GM18861 (cell line): ENCODE measurements at regions not wholly inside any gene's neighbourhood (a gene's known extent, or its start where the extent isn't known, plus 50 kb on each side); places are given as distances from the start of the nearest gene placed in this dataset.

Experiments used
- ATAC-seq: cut with Tn5 transposase; IDR thresholded peaks from one replicate; pipeline ENCODE4 v1.9.1; 2021; ENCODE audit not compliant: unreplicated experiment

DNA sequence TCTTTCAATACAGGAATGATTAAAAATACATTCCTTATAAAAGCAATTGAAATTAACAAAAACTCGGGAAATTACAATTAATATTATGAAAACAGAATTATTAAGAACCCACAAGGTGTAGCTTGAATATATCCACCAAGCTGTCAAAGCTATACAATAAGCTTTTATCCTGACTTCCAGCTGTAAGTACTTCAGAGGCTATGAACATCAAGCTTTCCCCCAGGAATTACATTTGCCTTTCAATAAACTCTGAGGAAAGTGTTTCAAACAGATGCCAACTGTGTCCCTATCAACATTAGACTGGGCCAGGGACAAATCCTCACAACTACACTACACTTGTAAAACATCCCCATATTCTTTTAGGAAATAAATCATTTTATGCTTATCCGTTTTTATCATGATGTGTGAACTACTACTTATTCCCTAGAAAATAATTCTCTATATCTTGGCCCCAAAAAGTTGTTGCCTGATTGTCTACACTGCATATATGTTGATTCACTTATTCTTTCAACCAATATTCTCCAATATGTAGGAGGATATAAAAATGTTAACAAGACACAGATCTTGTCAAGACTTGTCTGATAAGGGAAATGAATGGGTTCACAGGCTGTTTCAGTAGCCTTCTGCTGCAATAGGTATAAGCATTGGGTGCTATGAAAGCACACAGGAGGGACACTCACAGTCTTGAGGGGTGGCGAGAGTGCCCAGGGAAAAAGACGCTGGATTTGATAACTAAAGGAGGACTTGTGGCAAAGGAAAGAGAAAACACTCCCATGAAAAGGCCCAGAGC is 494.1 kb downstream of the CENPC start:
- ATAC-seq = no peak

GRCh38 chr4:67049446-67049845 is 495.9 kb downstream of the CENPC start:
- ATAC-seq = no peak

- no peak for ATAC-seq
Measured at GRCh38 chr4:67048530-67048929, 496.8 kb downstream of the CENPC start.

GRCh38 chr4:67040315-67040714 is 505.0 kb downstream of the CENPC start:
- no peak for ATAC-seq

GRCh38 chr4:67038228-67038566 is 507.1 kb downstream of the CENPC start:
- no peak for ATAC-seq

- no peak for ATAC-seq
Measured at GRCh38 chr4:67037504-67038227, 507.6 kb downstream of the CENPC start.

DNA sequence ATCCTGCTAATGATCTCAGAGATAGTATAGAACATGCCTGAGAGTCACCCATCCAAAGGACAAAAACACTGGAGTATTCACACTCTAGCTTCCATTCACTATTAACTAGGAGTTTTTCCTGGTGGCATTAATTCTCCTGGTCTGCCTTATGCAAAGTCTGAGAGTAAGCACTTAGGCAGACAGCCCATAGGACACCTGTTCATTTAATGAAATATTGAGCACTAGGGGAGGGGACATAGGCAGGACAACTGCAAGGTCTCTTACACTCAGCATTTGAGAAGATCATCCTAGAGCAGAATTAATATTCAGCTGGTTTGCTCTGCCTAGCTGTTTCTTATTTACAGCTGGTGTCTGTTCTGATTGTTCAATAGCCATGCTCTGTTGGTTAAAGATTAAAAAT is 508.5 kb downstream of the CENPC start:
- no peak for ATAC-seq

- ATAC-seq = no peak
Measured at GRCh38 chr4:67035986-67036385, 509.3 kb downstream of the CENPC start.

DNA sequence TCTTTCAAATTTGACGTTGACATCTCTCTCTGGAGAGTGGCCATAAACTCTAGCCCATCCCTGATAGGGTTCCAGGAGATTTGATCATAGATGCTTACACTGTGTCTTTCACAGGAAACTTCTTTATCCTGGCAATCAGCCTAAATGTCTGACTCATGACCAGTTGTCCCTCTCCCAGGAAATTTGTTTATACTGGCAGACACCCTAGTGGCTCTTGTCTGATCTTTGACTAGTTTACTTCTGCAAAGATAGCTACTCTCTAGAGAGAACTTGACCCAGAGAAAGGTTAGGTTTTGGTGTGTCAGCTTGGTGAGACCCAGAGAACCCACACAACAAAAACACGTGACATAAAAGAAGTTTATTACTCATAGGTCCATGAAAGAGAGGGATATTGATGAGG is 509.8 kb downstream of the CENPC start:
- ATAC-seq = no peak

GRCh38 chr4:67030636-67031035 is 514.7 kb downstream of the CENPC start:
- ATAC-seq = no peak

DNA sequence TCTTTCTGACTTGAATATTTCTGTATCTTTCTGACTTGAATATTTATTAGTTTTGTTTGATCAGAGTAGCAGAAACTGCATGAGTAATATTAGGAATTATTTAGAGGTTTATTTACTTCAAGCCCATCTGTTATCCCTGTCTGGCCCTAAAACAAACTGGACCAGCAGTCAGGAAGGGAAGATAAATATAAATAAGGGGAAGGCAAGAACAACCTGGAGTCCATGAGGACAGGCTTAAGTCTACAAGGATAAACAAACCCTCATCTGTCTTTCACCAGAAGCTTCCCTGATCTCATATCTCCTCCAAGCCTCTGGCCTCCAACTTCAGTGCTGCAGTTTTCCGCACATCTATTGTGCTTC is 524.9 kb downstream of the CENPC start:
- no peak for ATAC-seq

DNA sequence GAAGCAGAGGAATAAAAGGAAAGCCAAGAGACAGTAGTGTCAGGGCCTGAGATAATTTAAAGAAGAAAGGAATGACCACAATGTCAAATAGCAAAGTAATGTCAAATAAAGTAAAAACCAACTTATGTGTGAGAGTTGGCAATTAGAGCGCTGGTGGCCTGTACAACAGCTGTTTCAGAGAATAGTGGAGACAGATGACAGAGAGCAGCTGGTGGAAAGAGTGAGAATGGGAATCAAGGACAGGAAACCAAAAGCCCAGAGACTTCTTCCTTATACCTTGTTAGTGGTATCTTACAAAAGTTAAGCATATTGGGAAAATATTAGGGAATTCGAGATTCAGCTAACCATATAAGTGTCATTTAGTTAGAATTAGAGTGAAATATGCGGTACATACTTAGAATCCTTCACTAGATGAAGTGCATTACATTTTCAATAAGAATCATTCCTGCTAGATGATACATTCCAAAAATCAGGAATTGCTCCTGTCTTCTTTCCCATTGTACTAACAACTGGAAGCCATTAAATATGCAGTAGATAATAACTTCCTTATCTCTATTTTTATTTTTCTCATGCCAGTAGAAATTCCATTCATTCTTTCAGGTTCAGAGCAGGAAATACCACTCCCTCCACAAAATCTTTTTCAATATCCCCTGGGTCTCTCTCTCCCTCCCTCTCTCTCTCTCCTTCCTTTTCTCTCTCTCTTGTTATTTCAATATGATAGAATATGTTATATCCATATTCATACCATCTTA is 525.4 kb downstream of the CENPC start:
- ATAC-seq = no peak

- no peak for ATAC-seq
Measured at GRCh38 chr4:67014592-67014991, 530.7 kb downstream of the CENPC start.

DNA sequence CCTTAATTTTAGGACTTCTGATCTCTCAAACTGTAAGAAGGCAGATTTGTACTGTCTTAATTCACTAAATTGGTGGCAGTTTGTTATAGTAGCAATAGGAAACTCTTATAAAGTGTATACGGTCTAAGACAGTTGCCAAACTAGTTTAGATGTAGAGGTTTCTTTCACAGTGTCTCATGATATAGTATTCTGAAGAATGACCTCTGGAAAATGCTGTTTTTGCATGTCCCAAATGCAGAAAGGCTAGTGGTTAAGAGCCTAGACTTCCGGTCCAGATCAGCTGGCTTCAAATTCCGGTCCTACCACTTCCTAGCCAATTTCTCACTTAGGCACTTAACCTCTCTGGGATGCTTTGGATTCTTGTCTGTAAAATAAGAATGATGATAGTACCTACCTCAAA is 538.5 kb downstream of the CENPC start:
- no peak for ATAC-seq

GRCh38 chr4:66991521-66991920 is 553.8 kb downstream of the CENPC start:
- ATAC-seq = no peak

DNA sequence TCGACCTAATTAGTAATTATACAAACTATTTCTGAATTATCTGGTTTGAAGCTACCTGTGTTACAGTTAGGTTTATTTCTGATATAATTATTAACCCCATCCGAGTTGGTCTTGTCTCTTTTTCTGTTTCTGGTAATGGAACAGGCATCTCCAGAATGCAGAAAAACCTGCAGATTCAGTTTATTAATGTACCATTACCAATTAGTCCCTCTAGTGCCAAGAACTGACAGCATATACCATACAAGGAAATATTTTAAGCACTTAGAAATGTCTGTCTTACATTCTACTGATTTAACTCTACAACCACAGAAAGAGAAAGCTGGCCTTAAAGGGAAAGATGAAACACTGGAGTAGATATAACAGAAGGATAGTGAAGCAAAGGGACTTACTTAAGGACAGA is 570.6 kb downstream of the CENPC start:
- no peak for ATAC-seq

DNA sequence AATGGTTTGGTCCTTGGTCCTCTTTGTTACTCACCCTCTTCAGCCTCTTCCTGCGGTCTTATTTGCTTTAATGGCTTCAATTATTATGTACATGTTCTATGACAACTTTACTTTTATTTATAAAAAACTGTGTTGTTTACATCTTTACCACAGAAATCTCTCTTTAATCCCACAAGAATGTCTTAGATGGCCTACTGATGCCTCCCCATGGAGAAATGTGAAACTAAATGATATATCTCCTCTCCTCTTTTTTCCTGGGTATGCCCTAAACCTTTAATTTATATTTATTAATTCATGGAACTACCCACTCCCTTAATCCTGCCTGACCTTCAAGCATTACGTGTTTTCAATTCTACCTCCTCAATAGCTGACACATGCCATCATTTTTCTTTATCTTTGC is 573.2 kb downstream of the CENPC start:
- ATAC-seq = no peak

GRCh38 chr4:66964467-66964866 is 580.8 kb downstream of the CENPC start:
- no peak for ATAC-seq

DNA sequence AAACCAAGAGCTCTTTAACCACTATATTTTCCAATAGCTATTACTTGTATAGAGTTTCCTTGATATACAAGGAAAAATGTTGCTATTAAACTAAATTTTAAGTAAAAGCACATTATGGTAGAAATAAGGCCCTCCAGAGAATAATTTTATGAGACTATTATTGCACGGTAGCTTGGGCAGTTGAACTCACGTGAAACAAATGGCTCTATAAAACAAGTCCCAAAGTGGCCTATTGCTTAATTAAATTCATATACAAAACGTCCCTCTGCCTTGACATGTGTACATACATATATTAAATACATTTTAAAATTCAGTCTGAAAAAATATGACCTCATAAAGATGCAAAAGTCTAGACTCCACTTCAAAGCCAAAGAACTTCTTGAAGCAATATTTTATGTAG is 582.2 kb downstream of the CENPC start:
- no peak for ATAC-seq

DNA sequence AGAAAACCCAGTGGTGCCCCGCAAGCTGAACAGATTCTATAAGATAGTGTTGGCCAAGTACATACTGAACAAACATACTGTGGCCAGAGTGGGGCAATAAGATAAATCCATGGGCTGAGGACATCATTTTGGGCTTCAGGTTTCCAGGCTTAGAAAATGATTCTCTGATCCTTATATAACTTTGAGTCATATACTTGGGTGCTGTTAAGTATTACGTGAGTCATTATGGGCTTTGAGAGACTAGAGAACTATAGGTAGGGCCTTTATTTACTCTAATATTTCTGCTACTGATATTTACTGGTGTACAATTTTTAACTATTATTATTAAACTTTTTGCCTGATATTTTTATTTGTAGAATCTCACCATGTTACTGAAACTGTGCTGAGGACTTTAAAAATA is 586.1 kb downstream of the CENPC start:
- ATAC-seq = no peak

DNA sequence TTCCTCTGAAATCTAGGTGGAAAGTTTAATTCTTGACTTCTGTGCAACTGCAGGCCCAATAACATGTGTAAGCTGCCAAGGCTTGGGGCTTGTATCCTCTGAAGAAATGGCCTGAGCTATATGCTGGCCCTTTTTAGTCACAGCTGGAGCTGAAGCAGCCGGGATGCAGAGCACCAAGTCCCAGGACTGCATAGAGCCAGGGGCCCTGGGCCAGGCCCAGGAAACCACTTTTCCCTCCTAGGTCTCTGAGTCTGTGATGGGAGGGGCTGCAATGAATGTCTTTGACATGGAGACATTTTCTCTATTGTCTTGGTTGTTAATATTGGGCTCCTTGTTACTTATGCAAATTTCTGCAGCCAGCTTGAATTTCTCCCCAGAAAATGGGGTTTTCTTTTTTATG is 588.5 kb downstream of the CENPC start:
- ATAC-seq = no peak

DNA sequence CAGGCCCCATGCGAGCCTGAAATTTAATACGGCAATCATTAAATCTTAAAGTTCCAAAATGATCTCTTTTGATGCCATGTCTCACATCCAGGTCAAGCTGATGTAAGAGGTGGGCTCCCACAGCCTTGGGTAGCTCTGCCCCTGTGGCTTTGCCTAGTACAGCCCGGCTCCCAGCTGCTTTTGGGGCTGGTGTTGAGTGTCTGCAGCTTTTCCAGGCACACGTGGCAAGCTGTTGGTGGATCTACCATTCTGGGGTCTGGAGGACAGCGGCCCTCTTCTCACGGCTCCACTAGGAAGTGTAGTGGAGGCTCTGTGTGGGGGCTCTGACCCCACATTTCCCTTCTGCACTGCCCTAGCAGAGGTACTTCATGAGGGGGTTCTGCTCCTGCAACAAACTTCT is 588.9 kb downstream of the CENPC start:
- ATAC-seq = no peak
